CD4-positive, alpha-beta T cell (primary cell): ENCODE measurements at regions not wholly inside any gene's neighbourhood (a gene's known extent, or its start where the extent isn't known, plus 50 kb on each side); places are given as distances from the start of the nearest gene placed in this dataset.

ENCODE experiments used
- ATAC-seq: fragments of 200-7000 bp; cut with Tn5 transposase; one replicate; pipeline ENCODE4 v1.10.0; 2022; ENCODE audit warnings: mild to moderate bottlenecking; ENCODE audit not compliant: poor library complexity
- CTCF ChIA-PET: fragments of 350-600 bp; sonication (Branson Sonifier 250); formaldehyde crosslinking; loops from one replicate; lab custom pipeline; 2021; ENCODE audit warnings: antibody characterized with exemption, inconsistent platforms; lab: Charles Lee
- POLR2A ChIA-PET: fragments of 350-600 bp; sonication (Branson Sonifier 250); formaldehyde crosslinking; loops from one replicate; lab custom pipeline; 2021; ENCODE audit warnings: antibody characterized with exemption, inconsistent platforms; lab: Charles Lee
- DNase-seq, 14 experiments: peaks; one replicate each; pipeline ENCODE4 v3.0.0-alpha.2; 2013 to 2020; ENCODE audit warnings: mixed read lengths in 2 of 14
- H3K27ac ChIP-seq, 2 donors: one replicate each; pipeline versions ENCODE4 v1.5.1 to v1.7.0; 2013; ENCODE audit warnings: low read length in 2 of 2, low read depth in 1 of 2, mild to moderate bottlenecking in 1 of 2
- H3K27me3 ChIP-seq, 2 experiments: 1 replicate in 1 of 2; 2 replicates in 1 of 2; pipeline versions ENCODE4 v1.6.1 to v1.7.0; 2013; ENCODE audit warnings: low read length in 2 of 2, control low read depth in 1 of 2, mild to moderate bottlenecking in 1 of 2, moderate library complexity in 1 of 2; ENCODE audit not compliant: insufficient read depth in 2 of 2, control insufficient read depth in 1 of 2
- H3K36me3 ChIP-seq: one replicate; pipeline ENCODE4 v1.6.1; 2013; ENCODE audit warnings: low read length, control low read depth; ENCODE audit not compliant: insufficient read depth
- H3K4me1 ChIP-seq: one replicate; pipeline ENCODE4 v1.6.1; 2013; ENCODE audit warnings: low read length, control low read depth; ENCODE audit not compliant: insufficient read depth
- H3K4me3 ChIP-seq: one replicate; pipeline ENCODE4 v1.5.1; 2013; ENCODE audit warnings: mild to moderate bottlenecking, low read length, moderate library complexity
- H3K9me3 ChIP-seq, 2 experiments: 1 replicate in 1 of 2; 2 replicates in 1 of 2; pipeline versions ENCODE4 v1.6.1 to v1.7.0; 2013; ENCODE audit warnings: low read length in 2 of 2, mild to moderate bottlenecking in 2 of 2, control low read depth in 1 of 2, moderate library complexity in 1 of 2; ENCODE audit not compliant: control insufficient read depth in 1 of 2, insufficient read depth in 1 of 2
- H3K27ac Mint-ChIP-seq: one replicate; pipeline ENCODE4 v1.8.0; 2020; ENCODE audit warnings: mixed read lengths
- H3K27me3 Mint-ChIP-seq: one replicate; pipeline ENCODE4 v1.8.0; 2021; ENCODE audit warnings: mixed read lengths
- H3K36me3 Mint-ChIP-seq: one replicate; pipeline ENCODE4 v1.8.0; 2021; ENCODE audit warnings: low read depth, mixed read lengths
- H3K4me1 Mint-ChIP-seq: one replicate; pipeline ENCODE4 v1.8.0; 2021; ENCODE audit warnings: low read depth, mixed read lengths
- H3K4me3 Mint-ChIP-seq: one replicate; pipeline ENCODE4 v1.8.0; 2020; ENCODE audit warnings: mild to moderate bottlenecking, mixed read lengths
- H3K9me3 Mint-ChIP-seq: one replicate; pipeline ENCODE4 v1.8.0; 2020; ENCODE audit warnings: mixed read lengths
- intact Hi-C, 2 experiments: fragments of 100-400 bp; cut with DNase I in 1 of 2; cut with micrococcal nuclease in 1 of 2; formaldehyde crosslinking; loops; one replicate each; pipeline versions ENCODE4 v1.15.1 to v1.9.0; 2023 to 2025; cut with DNase I, micrococcal nuclease
- TF ChIP-seq, protein P1 (sequence below): fragments of 200-600 bp; IDR thresholded peaks from one replicate; pipeline ENCODE4 v1.8.0; 2022; ENCODE audit warnings: antibody characterized with exemption, mild to moderate bottlenecking

DNA sequence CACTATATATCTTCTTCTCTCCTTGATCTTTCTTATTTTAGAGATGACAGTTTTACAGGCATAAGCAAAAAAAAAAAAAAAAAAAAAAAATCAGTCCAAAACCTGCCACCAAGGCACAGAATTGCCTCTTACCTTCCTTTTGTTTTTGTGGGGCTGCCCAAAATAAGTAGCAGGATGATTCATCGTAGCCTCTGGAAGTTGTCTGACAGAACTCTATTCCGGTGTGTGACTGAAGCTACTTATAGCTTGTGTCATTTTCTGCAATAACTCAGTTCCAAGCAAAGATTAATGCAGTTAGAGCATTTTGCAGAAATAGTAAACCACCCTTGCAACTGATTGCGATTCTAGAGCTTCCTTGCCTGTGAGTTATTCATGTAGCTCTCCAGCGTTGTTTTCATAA lies 186.8 kb downstream of the KIF2B start:
- intact Hi-C loops = no loop called here
- Histone ChIP-seq H3K27ac (no peak overlapping the region), H3K4me3 (no peak overlapping the region), H3K27me3 (no peaks in the 10 kb centered on the region), H3K36me3 (no peaks in the 10 kb centered on the region), H3K9me3 (peaks cover 4 to 5% of the 10 kb centered on the region in 2 experiments), H3K4me1 (no peaks in the 10 kb centered on the region)
- no peak for ATAC-seq
- Mint-ChIP-seq H3K9me3 (peaks cover 13% of the 10 kb centered on the region), H3K27me3 (no peaks in the 10 kb centered on the region), H3K36me3 (no peaks in the 10 kb centered on the region), H3K4me3 (no peak overlapping the region), H3K27ac (no peak overlapping the region), H3K4me1 (no peaks in the 10 kb centered on the region)
- no peak for DNase-seq
- TF ChIP-seq, protein P1, sequence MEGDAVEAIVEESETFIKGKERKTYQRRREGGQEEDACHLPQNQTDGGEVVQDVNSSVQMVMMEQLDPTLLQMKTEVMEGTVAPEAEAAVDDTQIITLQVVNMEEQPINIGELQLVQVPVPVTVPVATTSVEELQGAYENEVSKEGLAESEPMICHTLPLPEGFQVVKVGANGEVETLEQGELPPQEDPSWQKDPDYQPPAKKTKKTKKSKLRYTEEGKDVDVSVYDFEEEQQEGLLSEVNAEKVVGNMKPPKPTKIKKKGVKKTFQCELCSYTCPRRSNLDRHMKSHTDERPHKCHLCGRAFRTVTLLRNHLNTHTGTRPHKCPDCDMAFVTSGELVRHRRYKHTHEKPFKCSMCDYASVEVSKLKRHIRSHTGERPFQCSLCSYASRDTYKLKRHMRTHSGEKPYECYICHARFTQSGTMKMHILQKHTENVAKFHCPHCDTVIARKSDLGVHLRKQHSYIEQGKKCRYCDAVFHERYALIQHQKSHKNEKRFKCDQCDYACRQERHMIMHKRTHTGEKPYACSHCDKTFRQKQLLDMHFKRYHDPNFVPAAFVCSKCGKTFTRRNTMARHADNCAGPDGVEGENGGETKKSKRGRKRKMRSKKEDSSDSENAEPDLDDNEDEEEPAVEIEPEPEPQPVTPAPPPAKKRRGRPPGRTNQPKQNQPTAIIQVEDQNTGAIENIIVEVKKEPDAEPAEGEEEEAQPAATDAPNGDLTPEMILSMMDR = no peak
- CTCF ChIA-PET = no interaction called here
- POLR2A ChIA-PET = no interaction called here

DNA sequence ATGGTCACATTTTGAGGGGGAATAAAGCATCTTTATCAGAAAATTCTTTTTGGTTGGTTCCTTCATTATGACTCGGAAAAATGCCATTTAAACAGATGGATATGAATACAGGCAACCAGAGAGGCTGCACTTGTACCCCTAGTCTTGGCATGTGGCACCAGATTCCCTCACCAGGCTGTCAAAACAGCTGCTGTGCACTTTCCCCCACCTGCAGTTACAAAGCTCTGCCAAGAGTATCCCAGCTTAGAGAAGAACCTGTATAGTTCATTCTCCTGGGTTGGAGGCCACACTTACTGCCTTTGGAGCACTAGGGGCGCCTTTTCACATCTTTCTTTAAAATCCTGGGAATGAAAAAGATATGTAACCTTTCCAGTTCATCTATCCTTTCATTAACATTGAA lies 190.3 kb downstream of the KIF2B start:
- no peaks in the 10 kb centered on the region for H3K27me3 ChIP-seq
- H3K4me1 ChIP-seq = no peaks in the 10 kb centered on the region
- CTCF ChIA-PET = no interaction called here
- H3K4me3 ChIP-seq = no peak overlapping the region
- TF ChIP-seq, protein P1 = no peak
- intact Hi-C loops = no loop called here
- H3K27ac ChIP-seq = no peak overlapping the region
- H3K27me3 Mint-ChIP-seq = no peaks in the 10 kb centered on the region
- H3K4me1 Mint-ChIP-seq = no peaks in the 10 kb centered on the region
- POLR2A ChIA-PET = no interaction called here
- no peak overlapping the region for H3K27ac Mint-ChIP-seq
- H3K36me3 Mint-ChIP-seq = no peaks in the 10 kb centered on the region
- H3K36me3 ChIP-seq = no peaks in the 10 kb centered on the region
- peaks cover 19% of the 10 kb centered on the region for H3K9me3 Mint-ChIP-seq
- H3K4me3 Mint-ChIP-seq = no peak overlapping the region
- DNase-seq (no peak), ATAC-seq (no peak)
- H3K9me3 ChIP-seq = no peaks in the 10 kb centered on the region

DNA sequence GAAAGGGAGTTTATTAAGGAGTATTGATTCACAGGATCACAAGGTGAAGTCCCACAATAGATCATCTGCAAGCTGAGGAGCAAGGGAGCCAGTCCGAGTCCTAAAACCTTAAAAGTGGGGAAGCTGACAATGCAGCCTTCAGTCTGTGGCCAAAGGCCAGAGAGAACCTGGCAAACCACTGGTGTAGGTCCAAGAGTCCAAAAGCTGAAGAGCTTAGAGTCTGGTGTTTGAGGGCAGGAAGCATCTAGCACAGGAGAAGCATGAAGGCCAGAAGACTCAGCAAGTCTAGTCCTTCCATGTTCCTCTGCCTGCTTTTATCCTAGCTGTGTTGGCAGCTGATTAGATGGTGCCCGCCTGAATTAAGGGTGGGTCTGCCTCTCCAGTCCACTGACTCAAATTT lies 193.0 kb downstream of the KIF2B start:
- TF ChIP-seq, protein P1 = no peak
- CTCF ChIA-PET = no interaction called here
- H3K9me3 Mint-ChIP-seq = peaks cover 22% of the 10 kb centered on the region

More for the DNA sequence above, 193.0 kb downstream of the KIF2B start:
- no peak overlapping the region for H3K4me3 Mint-ChIP-seq
- no peaks in the 10 kb centered on the region for H3K27me3 Mint-ChIP-seq
- H3K27ac Mint-ChIP-seq = no peak overlapping the region
- H3K36me3 Mint-ChIP-seq = no peaks in the 10 kb centered on the region
- no peak overlapping the region for H3K27ac ChIP-seq
- no peaks in the 10 kb centered on the region for H3K4me1 Mint-ChIP-seq
- no peaks in the 10 kb centered on the region for H3K27me3 ChIP-seq
- H3K4me3 ChIP-seq = no peak overlapping the region
- no peaks in the 10 kb centered on the region for H3K9me3 ChIP-seq
- ATAC-seq (no peak), DNase-seq (no peak)
- POLR2A ChIA-PET = no interaction called here
- no peaks in the 10 kb centered on the region for H3K36me3 ChIP-seq
- intact Hi-C loops = no loop called here
- H3K4me1 ChIP-seq = no peaks in the 10 kb centered on the region
